ENCODE measurements at regions not wholly inside any gene's neighbourhood (a gene's known extent, or its start where the extent isn't known, plus 50 kb on each side); places are given as distances from the start of the nearest gene placed in this dataset.
"Not testable (repeated sequence)": the region's sequence is repeated elsewhere in the genome, so short reads cannot be mapped to it uniquely, and the experiment has no call there.

DNA sequence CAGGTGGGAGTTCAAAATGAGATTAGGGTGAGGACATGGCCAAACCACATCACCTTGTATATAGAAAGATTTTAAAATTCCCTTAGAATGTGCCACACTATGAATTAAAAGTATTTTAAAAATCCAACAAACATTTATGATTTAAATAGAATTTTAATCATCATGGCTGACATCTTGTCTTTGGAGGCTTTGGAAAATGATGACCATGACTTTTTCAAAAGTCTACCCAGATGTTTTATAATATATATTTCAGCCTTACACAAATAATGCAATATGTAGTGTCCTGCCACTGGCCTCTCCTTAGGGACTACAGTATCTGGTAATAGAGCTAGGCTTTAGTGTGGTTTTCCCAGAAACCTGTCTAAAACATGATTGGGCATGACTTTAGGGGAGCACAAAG, 1353.4 kb upstream of the GOT2 start:
- no peak for DNase-seq

DNA sequence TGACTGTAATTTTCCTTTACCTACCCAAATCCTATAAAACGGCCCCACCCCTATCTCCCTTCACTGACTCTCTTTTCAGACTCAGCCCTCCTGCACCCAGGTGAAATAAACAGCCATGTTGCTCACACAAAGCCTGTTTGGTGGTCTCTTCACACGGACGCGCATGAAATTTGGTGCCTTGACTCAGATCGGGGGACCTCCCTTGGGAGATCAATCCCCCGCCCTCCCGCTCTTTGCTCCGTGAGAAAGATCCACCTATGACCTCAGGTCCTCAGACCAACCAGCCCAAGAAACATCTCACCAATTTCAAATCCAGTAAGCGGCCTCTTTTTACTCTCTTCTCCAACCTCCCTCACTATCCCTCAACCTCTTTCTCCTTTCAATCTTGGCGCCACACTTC, 1344.7 kb upstream of the GOT2 start:
- DNase-seq: not testable (repeated sequence)

DNA sequence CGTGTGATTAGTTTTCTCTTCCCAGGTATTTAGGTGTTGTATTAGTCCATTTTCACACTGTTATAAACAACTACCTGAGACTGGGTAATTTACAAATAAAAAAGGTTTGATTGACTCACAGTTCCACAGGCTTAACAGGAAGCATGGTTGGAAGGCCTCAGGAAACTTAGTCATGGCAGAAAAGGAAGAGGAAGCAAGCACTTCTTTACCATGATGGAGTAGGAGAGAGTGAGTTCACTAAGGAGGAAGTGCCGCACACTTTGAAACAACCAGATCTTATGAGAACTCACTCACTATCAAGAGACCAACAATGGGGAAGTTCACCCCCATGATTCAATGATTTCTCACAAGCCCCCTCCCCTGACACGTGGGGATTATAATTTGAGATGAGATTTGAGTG, 1343.7 kb upstream of the GOT2 start:
- DNase-seq: no peak

DNA sequence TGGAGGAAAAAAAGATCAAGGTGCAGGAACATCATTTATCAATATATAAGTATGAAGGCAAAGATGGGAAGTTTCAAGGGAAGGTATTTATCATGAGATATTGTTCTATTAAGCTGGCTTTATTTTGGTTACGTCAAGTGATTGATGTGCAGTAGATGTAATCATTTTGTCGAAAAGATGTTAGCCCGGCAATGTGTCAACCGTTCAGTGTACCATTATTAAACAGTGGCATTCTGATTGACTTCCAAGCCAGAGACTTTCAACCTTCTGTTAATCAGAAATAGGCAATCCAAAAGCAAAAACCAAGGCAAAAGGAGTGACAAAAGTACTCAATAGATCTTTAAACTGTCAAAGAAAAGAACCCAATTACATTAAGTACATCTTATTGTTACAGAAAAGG, 1340.3 kb upstream of the GOT2 start:
- DNase-seq: no peak

DNA sequence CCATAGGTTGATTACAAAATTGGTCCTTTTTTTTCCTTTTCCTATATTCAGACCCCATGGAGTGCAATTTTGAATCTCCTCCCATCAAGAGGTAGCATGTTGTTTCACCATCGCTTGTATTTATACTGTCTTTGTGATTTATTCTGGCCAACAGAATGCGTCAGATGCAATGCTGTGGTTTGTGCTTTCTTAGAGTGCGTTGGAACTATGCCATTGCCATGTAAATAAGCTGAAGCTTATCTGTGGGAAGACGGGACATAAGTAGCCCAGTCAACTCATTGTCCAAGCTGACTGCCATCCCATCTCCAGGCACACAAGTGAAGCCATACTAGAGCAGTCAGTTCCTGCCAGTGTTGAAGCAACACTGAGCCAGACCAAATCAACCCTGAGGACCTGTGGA, 1339.3 kb upstream of the GOT2 start:
- DNase-seq: no peak

DNA sequence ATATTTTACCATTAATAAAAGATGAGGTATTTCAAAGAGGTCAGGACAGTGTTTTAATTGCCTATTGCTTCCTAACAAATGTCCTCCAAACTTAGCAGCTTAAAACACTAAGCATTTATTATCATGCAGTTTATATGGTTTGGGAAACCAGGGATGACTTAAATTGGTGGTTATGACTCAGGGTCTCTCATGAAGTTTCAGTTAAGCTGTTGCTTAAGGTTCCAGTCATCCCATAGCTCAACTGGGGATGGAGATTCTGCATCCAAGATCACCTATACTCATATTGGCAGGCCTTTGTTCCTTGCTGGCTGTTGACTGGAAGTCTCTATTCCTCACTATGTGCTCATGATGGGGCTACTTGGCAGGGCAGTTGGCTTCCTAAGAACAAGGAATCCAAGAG, 1329.9 kb upstream of the GOT2 start:
- no peak for DNase-seq

DNA sequence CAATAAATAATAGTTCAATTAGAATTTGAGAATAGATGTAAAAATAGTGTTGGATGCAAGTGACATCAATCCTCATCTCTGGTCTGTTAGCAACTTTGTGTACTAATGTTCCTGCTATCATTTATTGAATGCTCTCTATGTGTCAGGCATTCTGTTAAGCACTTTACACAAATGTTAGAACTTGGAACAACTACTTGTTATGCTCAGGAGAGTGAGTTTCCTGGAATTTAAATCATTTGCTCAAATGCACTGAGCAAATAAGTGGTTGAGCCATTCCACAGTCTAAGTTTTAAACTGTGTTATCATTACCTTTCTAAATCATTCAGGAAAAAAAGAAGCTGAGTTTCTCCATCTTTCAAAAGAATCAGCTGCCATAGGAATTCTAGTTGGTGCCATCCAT, 1327.3 kb upstream of the GOT2 start:
- DNase-seq: no peak

DNA sequence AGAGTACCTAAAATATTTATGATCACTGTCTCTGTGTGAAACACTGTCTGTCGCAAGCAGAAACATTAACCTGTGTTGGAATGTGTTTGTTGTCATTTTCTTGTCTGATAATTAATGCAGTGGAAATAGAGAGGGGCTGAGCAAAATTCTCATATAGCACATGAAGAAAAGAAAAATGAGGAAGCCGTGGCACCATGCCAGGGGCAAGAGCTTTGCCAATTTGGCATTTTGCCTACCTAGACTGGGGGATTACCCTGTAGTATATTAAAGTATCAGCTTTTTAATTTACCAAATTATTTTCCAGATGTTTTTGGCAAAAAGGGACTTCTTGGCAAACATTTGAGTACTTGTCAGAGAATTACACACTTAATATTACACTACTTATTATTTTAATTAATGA, 1326.6 kb upstream of the GOT2 start:
- no peak for DNase-seq

DNA sequence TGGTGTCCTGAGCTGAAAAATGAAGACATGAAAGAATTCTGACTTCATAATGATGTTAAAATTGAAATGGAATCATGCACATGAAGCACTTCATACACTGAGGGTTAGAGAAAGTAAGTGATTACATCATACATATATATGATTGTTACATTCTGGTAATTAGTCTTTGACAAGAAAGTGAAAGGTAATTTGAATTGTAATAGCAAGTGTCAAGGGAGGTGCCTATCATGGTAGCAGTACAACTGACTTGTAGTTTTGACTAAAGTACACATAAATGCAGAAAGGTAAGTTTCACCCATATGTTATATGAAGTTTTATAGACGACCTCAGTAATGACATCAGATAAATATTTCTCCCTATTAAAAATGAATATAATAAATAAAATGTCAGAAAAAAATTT, 1325.0 kb upstream of the GOT2 start:
- no peak for DNase-seq

DNA sequence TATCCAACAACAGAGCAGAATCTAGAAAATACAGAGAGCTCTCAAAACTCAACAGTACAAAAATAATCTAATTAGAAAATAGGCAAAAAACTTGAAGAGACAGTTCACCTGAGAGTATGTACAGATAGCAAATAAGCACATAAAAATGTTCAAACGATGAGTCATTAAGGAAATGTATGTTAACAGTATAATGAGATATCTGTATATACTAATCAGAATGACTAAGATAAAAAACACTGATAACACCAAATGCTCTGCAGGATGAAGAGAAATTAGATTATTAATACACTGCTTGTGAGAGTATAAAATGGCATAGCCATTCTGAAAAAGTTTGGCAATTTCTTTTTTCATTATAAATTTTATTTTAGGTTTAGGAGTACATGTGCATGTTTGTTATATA, 1307.6 kb upstream of the GOT2 start:
- DNase-seq: no peak

DNA sequence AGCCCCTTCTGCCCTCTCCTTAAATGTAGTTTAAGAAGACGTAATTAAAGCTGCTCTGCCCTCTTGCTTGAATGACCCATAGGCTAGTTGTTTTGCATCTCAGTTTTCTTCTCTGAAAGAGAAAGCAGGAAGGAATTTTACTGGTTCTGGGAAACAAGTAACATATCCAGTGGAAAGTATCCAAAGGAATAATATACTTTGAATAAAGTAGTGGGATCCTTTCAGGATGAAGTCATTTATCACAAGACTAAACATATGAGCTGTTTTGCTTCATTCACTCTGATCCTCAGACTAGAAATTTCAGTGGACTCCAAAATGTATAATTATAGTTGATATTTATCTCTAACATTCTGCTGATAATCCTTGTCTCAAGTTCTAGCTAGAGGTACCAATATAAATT, 1297.6 kb upstream of the GOT2 start:
- no peak for DNase-seq

DNA sequence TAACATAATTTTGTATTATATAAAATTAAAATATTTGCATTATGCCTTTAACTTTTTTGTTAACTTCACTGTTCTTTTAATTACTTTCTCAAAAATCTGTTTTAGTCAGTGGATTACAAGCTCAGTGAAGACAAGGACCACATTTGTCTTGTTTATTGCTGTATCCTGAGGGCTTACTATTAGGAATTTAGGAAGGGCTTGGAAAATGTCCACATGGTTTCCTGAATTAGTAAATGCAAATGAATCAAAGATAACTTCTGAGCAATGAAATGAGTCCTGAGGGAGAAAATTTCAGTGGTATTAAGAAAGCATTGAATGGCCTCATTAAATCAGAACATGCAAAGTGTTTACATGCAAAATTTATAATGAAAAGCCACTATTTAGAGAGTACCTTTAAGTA, 1293.2 kb upstream of the GOT2 start:
- DNase-seq: no peak

DNA sequence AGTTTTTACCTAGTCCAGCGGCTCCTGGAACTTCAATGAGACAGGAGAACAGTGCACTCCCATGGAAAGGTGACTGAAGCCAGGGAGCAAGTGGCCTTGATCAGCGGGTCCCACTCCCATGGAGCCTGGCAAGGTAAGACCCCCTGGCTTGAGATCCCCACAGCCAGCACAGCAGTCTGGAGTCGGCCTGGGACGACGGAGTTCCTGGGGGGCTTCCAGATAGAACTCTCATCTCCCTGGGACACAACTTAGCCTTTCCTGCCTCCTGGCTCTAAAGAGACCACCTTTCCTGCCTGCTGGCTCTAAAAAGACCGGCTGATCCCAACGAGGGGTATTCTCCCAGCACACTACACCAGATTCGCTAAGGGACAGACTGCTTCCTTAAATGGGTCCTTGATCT, 1279.0 kb upstream of the GOT2 start:
- no peak for DNase-seq

DNA sequence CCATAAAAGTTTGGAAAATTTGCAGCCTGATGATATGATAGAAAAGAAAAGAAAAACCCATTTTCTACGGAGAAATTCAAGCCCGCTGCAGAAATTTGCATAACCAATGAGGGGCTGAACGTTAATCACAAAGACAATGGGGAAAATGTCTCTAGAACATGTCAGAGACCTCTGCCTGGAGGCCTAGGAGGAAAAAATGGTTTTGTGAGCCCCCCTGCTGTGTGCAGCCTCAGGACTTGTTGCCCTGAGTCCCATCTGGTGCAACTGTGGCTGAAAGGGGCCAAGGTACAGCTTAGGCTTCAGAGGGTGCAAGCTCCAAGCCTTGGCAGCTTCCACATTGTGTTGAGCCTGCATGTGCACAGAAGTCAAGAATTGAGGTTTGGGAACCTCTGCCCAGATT, 1267.4 kb upstream of the GOT2 start:
- no peak for DNase-seq

DNA sequence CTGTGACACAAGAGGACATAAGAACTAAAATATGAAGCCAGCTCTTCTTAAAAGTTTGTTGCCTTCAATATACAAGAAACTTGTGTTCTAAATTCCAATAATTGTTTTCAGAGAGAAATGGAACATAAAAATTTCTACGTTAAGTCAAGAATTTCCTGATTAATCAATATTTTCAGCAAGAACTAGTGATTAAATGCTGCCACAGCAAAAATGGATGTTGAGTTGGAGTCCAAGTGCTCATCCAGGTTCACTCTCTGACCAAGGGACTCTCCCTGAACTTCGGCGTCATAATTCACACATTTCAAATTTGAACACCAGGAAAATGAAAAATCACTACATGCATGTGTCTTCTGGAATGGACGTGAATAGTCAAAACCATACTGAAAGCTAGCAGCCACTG, 1263.6 kb upstream of the GOT2 start:
- DNase-seq: no peak

DNA sequence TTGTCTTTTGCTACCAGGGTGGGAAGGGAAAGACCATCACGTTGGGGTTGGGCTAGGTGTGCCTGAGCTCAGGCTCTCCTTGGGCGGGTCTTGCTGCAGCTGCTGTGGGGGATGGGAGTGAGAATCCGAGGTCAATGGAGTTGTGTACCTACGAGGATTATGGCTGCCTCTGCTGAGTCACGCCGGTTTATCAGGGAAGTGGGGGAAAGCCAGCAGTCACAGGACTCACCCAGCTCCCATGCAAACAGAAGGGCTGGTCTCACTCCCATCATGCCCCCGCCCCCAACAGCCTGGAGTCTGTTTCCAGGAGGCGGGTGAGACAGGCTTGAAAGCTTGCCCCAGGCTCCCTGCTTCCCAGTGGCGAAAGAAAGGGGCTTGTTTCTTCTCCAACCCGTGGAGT, 1259.0 kb upstream of the GOT2 start:
- DNase-seq: no peak

DNA sequence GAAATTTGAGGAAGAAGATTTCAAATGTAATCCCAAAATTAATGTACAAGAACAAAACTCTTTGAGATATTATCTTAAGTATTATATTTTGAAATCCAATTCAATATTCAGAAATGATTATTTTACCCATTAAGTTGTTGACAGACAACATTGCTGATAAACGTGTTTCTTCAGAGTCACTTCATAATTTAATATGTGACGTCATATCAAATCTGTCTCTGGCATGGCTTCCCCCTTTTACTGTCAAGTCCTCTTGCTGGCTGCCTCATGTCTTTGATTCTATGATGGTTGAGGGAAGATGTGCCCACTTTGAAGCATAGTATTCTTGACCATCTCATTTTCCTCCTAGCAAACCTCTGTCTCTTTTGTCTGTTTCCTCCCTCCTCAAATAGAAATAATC, 1257.1 kb upstream of the GOT2 start:
- DNase-seq: no peak

DNA sequence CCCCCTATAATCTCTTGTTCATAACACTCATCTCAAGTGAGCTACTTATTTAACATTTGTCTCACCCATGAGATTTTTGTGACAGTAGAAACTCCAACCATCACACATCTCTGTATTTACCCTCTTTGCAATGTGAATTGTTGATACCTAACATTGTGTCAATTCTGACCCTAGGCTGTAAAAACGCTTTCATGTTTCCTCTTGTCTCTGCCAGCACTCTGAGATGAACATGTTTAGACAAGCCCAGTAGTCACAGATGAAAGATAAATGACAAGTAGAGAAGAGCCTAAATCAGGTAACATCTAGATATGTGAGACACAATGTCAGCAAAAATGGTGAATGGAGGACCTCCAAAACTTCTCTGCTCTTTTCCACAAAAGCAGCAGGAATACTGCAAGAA, 1254.5 kb upstream of the GOT2 start:
- DNase-seq: no peak

DNA sequence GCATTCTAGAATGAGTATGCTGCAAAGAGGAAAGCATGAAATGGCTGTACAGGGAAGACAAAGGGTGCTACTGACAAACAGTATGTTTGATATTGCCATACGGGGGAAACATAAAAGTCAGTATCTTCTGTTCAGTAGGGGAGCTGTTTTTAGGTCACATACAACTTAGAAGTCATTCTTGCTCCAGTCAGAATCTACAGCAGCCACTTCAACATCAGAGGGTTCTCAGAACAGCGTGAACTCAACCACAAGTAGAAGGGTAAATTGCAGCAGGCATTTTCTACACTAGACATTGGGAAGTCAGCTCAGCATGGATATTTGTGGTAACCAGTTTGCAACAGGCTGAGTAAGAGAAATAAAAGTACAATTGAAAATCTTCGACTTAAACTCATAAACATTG, 1241.8 kb upstream of the GOT2 start:
- no peak for DNase-seq

DNA sequence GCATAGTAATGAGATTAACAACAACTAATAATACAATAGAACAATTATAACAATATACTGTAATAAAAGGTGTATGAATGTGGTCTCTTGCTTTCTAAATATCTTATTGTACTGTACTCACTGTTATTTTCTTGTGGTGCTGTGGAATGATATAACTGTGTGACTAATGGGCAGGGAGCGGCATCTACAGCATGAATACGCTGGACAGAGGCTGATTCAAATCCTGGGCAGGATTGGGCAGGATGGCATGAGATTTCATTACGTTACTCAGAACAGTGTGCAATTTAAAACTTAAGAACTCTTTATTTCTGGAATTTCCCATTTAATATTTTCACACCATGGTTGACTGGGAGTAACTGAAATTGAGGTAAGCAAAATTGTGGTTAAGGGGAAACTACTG, 1239.8 kb upstream of the GOT2 start:
- DNase-seq: no peak

DNA sequence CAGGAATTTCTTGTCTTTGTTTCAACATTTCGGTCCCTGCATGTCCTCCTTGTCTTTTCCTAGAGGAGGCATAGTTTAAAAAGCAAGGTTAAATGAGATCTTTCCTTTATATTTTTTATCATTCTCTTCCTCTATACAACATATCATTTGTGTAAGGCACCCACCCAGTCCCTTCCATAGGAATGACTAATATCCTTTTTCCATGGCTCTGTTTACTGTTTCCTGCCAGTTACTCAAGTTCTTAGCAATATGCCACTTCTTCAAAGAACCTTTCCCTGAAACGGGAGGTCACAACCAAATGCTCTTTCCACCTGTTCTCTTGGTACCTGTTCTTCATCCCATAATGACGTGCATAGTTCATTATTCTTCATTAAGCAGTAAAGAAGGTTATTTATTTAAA, 1237.1 kb upstream of the GOT2 start:
- no peak for DNase-seq

DNA sequence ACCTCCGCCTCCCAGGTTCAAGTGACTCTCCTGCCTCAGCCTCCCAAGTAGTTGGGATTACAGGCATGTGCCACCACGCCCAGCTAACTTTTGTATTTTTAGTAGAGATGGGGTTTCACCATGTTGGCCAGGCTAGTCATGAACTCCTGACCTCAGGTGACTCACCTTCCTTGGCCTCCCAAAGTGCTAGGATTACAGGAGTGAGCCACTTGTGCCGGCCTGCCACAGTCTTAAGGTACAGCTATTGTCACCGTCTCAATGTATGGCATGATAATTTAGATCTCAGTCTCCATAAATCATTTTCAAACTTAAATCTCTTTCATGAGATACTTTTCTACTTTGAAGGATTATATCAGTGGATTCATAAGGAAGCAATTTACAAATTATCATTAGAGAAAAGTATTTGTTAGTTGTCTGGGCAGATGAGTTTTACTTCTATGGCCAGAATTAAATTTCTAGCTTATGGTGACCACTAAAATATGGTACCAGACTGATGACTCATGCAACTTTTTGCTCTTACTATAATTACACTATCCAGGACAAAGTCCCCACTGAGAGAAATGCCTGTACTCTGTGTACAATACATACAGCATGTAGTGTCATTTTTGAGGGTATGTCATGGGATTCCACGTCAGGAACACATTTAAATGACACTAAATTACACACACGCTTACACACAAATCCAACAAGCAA, 1230.3 kb upstream of the GOT2 start:
- DNase-seq: no peak

DNA sequence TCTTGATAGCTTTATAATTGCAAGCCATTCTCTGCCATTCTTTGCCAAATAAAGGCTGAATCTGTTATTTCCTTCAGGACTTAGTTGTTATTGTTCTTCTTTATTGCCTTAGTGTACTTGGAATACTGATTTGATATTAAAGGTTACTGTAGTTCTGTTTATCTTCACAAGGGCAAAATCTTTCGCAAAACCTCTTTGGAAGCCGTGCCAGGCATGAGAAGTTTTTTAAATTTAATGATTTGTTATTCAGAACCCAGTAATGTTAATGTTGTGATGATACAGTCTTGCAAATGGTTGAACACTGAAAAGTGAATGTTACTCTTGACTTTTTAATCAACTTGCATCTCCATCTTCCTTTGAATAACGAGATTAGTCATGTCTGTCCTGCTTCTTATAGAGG, 1225.2 kb upstream of the GOT2 start:
- DNase-seq: no peak

DNA sequence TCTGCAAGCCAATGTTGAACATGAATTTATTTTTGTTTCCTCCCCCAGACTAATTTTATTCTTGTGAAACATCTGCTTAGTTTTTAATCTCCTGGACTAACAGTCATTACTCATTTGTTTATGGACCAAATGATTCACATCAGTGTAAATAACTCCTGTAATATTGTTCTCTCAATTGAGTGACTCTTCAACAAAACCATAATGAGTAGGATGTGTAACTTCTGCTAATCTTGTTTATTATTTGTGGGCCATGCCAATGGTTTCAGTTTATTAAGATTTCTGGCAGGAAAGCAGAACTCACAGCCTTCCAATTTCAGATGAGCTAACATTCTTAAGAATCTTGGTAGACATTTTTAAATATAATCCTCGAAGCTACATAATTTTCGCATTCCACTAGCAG, 1216.3 kb upstream of the GOT2 start:
- no peak for DNase-seq

DNA sequence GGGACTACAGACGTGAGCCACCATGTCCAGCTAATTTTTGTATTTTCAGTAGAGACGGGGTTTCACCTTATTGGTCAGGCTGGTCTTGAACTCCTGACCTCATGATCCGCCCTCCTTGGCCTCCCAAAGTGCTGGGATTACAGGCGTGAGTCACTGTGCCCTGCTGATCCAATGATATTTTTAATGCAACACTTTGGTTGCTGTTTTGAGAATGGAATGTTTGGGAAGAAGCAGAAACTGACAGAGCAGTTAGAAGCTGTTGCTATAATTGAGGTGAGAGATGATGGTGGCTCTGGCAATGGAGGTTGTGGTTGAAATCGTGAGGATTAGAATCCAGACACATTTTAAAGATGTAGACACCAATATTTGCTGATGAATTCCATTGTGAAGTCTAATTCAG, 1209.9 kb upstream of the GOT2 start:
- not testable (repeated sequence) for DNase-seq

DNA sequence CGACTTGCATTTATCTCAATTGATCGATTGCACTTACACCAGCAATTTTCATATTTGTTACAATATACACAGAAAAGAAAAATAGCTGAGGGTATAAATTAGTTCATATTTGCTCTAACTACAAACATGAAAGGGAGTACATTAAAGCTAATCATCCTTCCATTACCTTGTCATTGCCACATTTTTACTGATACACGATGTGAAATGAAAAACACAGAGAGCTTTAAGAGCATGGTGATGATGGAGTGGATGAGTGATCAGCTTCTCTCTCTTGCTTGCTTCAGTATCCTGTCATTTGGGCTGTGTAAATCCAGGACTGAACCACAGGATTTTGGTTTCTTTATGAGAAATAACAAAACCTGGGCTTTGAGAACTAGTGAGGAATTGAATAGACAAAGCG, 1207.5 kb upstream of the GOT2 start:
- DNase-seq: no peak

Data from CD4-positive, alpha-beta T cell treated with Interleukin-4 for 4 hours (primary cell).